Transverse colon (tissue), 4 donors: ENCODE measurements at regions not wholly inside any gene's neighbourhood (a gene's known extent, or its start where the extent isn't known, plus 50 kb on each side); places are given as distances from the start of the nearest gene placed in this dataset.

Experiments
- DNase-seq: peaks from one replicate; pipeline ENCODE4 v3.0.0-alpha.2; 2019
- H3K27ac ChIP-seq, 4 donors: fragments of 200-600 bp; sonication (generic); 2 replicates each; pipeline ENCODE4 v1.5.1; 2016 to 2018; ENCODE audit warnings: inconsistent platforms in 4 of 4
- H3K27me3 ChIP-seq: fragments of 200-600 bp; sonication (generic); 2 replicates; pipeline ENCODE4 v1.5.1; 2017; ENCODE audit warnings: inconsistent platforms
- H3K36me3 ChIP-seq, 4 donors: fragments of 200-600 bp; sonication (generic); 2 replicates each; pipeline ENCODE4 v1.5.1; 2017 to 2019; ENCODE audit warnings: inconsistent platforms in 4 of 4
- H3K4me1 ChIP-seq, 4 donors: fragments of 200-600 bp; sonication (generic); 2 replicates each; pipeline ENCODE4 v1.5.1; 2017 to 2020; ENCODE audit warnings: inconsistent platforms in 4 of 4
- H3K4me3 ChIP-seq, 4 donors: fragments of 200-600 bp; sonication (generic); 1 replicate in 1 of 4; 2 replicates in 3 of 4; pipeline versions ENCODE4 v1.5.1 to v1.6.1; 2017 to 2019; ENCODE audit warnings: inconsistent platforms in 4 of 4
- H3K9me3 ChIP-seq, 2 donors: fragments of 200-600 bp; sonication (generic); 2 replicates each; pipeline ENCODE4 v1.5.1; 2017 to 2019; ENCODE audit warnings: inconsistent platforms in 2 of 2
- CTCF ChIP-seq, 5 experiments: fragments of 200-600 bp in 3 of 5; fragments of 450-650 bp in 2 of 5; sonication (generic) in 3 of 5; IDR thresholded peaks; 1 replicate in 2 of 5; 2 replicates in 3 of 5; pipeline ENCODE4 v1.5.1; 2016 to 2017; ENCODE audit warnings: antibody characterized with exemption in 5 of 5, inconsistent platforms in 3 of 5, mild to moderate bottlenecking in 2 of 5, moderate library complexity in 1 of 5
- EP300 ChIP-seq: sonication (generic); formaldehyde crosslinking; IDR thresholded peaks from one replicate; pipeline ENCODE4 v1.6.1; 2017; ENCODE audit warnings: antibody characterized with exemption, low read depth
- POLR2A ChIP-seq: fragments of 450-650 bp; IDR thresholded peaks from one replicate; pipeline ENCODE4 v1.6.1; 2016; ENCODE audit warnings: antibody characterized with exemption, mild to moderate bottlenecking, moderate library complexity
- POLR2AphosphoS5 ChIP-seq, 3 donors: sonication (generic); formaldehyde crosslinking; IDR thresholded peaks; one replicate each; pipeline ENCODE4 v1.6.1; 2016; ENCODE audit warnings: antibody characterized with exemption in 3 of 3
- WGBS, 2 donors: methylation state at CpG; one replicate each; pipeline ENCODE4 v1.1.5; 2018; ENCODE audit warnings: low coverage in 1 of 2; 5-methylcytosine and 5-hydroxymethylcytosine counted together
- in situ Hi-C, 4 donors: fragments of 200-750 bp; cut with MboI; loops; one replicate each; pipeline versions ENCODE4 v1.15.0 to v1.15.1; 2017; ENCODE audit warnings: low sequenced_read_pairs in 3 of 4, low pct_ligation_motif_present in 1 of 4, low pct_unique_long_range_greater_than_20kb in 1 of 4
- intact Hi-C: fragments of 100-400 bp; cut with DNase I; formaldehyde crosslinking; loops from one replicate; pipeline ENCODE4 v1.15.1; 2023; ENCODE audit warnings: low total_unique reads

GRCh38 chr7:33678569-33679335 is 226.6 kb upstream of the BMPER start:
- Histone ChIP-seq H3K4me3 (no peak overlapping the region), H3K9me3 (peaks cover 0 to 3% of the 10 kb centered on the region in 2 donors), H3K36me3 (no peaks in the 10 kb centered on the region), H3K27me3 (no peaks in the 10 kb centered on the region), H3K27ac (no peak overlapping the region), H3K4me1 (no peaks in the 10 kb centered on the region)
- DNase-seq: no peak
- no peak for TF ChIP-seq POLR2AphosphoS5 (IDR thresholded peaks at IDR 0.05)
- TF ChIP-seq POLR2A: no peak
- no peak for TF ChIP-seq EP300
- no peak for TF ChIP-seq CTCF (IDR thresholded peaks at IDR 0.05)
- in situ Hi-C loops: no loop called here
- intact Hi-C loops: no loop called here
- 92 to 100% methylated on average over 2 of the region's 2 CpGs for WGBS, 2 donors

GRCh38 chr7:33680682-33681081 is 224.7 kb upstream of the BMPER start:
- in situ Hi-C loops: no loop called here
- peaks cover 0 to 3% of the 10 kb centered on the region in 2 donors for H3K9me3 ChIP-seq
- no peak overlapping the region for H3K4me3 ChIP-seq
- H3K27ac ChIP-seq: no peak overlapping the region
- TF ChIP-seq EP300: no peak
- no peak for TF ChIP-seq POLR2AphosphoS5 (IDR thresholded peaks at IDR 0.05)
- no peak for TF ChIP-seq POLR2A
- TF ChIP-seq CTCF (IDR thresholded peaks at IDR 0.05): no peak
- intact Hi-C loops: no loop called here
- no peaks in the 10 kb centered on the region for H3K4me1 ChIP-seq
- no peak for DNase-seq
- WGBS, 2 donors: 89% methylated on average over 2 of the region's 2 CpGs
- no peaks in the 10 kb centered on the region for H3K36me3 ChIP-seq
- H3K27me3 ChIP-seq: no peaks in the 10 kb centered on the region

GRCh38 chr7:33685503-33685902 is 219.8 kb upstream of the BMPER start:
- Histone ChIP-seq H3K27me3 (no peaks in the 10 kb centered on the region), H3K36me3 (no peaks in the 10 kb centered on the region), H3K9me3 (no peaks in the 10 kb centered on the region), H3K4me1 (no peaks in the 10 kb centered on the region), H3K27ac (no peak overlapping the region), H3K4me3 (no peak overlapping the region)
- WGBS, 2 donors: 92 to 93% methylated on average over 3 to 9 of the region's 9 CpGs
- in situ Hi-C loops (no loop called here), intact Hi-C loops (no loop called here)
- TF ChIP-seq POLR2AphosphoS5 (IDR thresholded peaks at IDR 0.05) (no peak), POLR2A (no peak), EP300 (no peak), CTCF (IDR thresholded peaks at IDR 0.05) (no peak)
- no peak for DNase-seq

GRCh38 chr7:33685981-33686683 is 219.2 kb upstream of the BMPER start:
- WGBS, 2 donors: 89 to 100% methylated on average over 2 to 17 of the region's 17 CpGs
- H3K27me3 ChIP-seq: no peaks in the 10 kb centered on the region
- in situ Hi-C loops: no loop called here
- no peak for DNase-seq
- no peak for TF ChIP-seq CTCF (IDR thresholded peaks at IDR 0.05)
- TF ChIP-seq POLR2A: no peak
- TF ChIP-seq POLR2AphosphoS5 (IDR thresholded peaks at IDR 0.05): no peak
- no peak for TF ChIP-seq EP300
- no peak overlapping the region for H3K27ac ChIP-seq
- intact Hi-C loops: no loop called here
- H3K36me3 ChIP-seq: no peaks in the 10 kb centered on the region
- no peaks in the 10 kb centered on the region for H3K9me3 ChIP-seq
- no peaks in the 10 kb centered on the region for H3K4me1 ChIP-seq
- no peak overlapping the region for H3K4me3 ChIP-seq
